GM19463 (cell line): ENCODE measurements at regions not wholly inside any gene's neighbourhood (a gene's known extent, or its start where the extent isn't known, plus 50 kb on each side); places are given as distances from the start of the nearest gene placed in this dataset.

Experiments
- ATAC-seq: cut with Tn5 transposase; IDR thresholded peaks from one replicate; pipeline ENCODE4 v1.9.1; 2021; ENCODE audit warnings: mild to moderate bottlenecking, moderate library complexity; ENCODE audit not compliant: unreplicated experiment

DNA sequence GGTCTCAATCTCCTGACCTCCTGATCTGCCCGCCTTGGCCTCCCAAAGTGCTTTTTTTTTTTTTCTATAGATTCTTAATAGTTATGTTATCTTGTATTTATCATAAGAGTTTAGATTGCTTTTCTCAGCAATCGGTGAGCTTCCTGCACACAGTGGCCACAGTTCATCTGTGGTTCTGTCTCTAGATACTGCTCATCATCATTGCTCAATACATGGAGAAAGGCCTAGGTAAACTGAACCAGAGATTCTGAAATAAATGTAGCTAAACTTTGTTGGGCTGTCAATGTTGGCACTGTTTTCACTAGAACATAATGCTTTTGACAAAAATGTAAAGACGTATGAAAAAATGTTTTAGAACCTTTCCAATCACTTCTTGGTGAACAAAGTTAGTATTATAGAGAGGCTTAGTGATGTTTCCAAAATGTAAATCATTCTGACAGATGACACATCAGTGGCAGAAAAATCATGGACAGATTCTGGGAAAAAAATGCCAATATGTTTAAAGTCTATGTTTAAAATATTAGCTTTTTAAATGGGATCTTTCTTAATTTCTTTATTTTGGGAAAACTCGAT, 50.0 kb upstream of the LIMCH1 start:
- no peak for ATAC-seq
